Fibroblast of lung (primary cell): ENCODE measurements at regions not wholly inside any gene's neighbourhood (a gene's known extent, or its start where the extent isn't known, plus 50 kb on each side); places are given as distances from the start of the nearest gene placed in this dataset.

Experiments used
- EZH2 ChIP-seq: IDR thresholded peaks from 2 replicates; pipeline ENCODE4 v1.5.1; 2012; ENCODE audit warnings: low read length, control low read depth, mild to moderate bottlenecking; ENCODE audit errors: missing control alignments
- TF ChIP-seq, protein P1 (sequence below), 2 donors: IDR thresholded peaks in 1 of 2; conservative IDR thresholded peaks in 1 of 2; 1 replicate in 1 of 2; 2 replicates in 1 of 2; pipeline ENCODE4 v1.5.1; 2011 to 2012; ENCODE audit warnings: low read length in 2 of 2, control low read depth in 1 of 2, inconsistent platforms in 1 of 2, low read depth in 1 of 2, mild to moderate bottlenecking in 1 of 2

DNA sequence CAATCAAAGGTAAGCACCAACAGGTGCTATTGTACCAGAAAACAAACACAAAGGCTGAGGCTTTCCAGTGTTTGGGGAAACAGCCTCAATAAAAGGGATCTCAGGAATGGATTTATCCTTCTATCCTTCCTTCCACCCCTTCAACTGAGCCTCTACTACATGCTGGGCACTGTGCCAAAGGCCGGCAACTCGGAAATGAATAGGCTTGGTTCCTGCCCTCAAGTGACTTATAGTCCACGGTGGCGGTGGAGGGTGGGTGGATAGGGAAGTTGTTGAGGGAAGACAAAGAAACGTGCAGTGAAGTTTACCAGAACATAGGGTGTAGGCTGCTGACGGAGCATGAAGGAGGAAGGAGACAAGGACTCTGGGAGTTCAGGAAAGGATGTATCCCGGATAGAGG, 73.4 kb upstream of the TAB2 start:
- TF ChIP-seq, protein P1, sequence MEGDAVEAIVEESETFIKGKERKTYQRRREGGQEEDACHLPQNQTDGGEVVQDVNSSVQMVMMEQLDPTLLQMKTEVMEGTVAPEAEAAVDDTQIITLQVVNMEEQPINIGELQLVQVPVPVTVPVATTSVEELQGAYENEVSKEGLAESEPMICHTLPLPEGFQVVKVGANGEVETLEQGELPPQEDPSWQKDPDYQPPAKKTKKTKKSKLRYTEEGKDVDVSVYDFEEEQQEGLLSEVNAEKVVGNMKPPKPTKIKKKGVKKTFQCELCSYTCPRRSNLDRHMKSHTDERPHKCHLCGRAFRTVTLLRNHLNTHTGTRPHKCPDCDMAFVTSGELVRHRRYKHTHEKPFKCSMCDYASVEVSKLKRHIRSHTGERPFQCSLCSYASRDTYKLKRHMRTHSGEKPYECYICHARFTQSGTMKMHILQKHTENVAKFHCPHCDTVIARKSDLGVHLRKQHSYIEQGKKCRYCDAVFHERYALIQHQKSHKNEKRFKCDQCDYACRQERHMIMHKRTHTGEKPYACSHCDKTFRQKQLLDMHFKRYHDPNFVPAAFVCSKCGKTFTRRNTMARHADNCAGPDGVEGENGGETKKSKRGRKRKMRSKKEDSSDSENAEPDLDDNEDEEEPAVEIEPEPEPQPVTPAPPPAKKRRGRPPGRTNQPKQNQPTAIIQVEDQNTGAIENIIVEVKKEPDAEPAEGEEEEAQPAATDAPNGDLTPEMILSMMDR (conservative IDR thresholded peaks at IDR 0.05 in 1 of 2, IDR thresholded peaks at IDR 0.05 in 1 of 2; ENCODE audit: low read depth in 1 of 2, low read length in 2 of 2) = no peak
- TF ChIP-seq EZH2 = no peak
